Stimulated activated naive CD4-positive, alpha-beta T cell treated with Interleukin-2 at 50 U/mL for 16 hours (primary cell): ENCODE measurements at regions not wholly inside any gene's neighbourhood (a gene's known extent, or its start where the extent isn't known, plus 50 kb on each side); places are given as distances from the start of the nearest gene placed in this dataset.
"Not testable (repeated sequence)": the region's sequence is repeated elsewhere in the genome, so short reads cannot be mapped to it uniquely, and the experiment has no call there.

Experiments
- DNase-seq: peaks from one replicate; lab custom pipeline; 2025; lab: John Stamatoyannopoulos, UW

- DNase-seq: no peak
Measured at GRCh38 chr4:96317891-96318290, 478.0 kb downstream of the PDHA2 start.

- DNase-seq: no peak
Measured at GRCh38 chr4:96326846-96327245, 487.0 kb downstream of the PDHA2 start.

- no peak for DNase-seq
Measured at GRCh38 chr4:96342196-96342595, 502.3 kb downstream of the PDHA2 start.

- no peak for DNase-seq
Measured at GRCh38 chr4:96342790-96343455, 503.0 kb downstream of the PDHA2 start.

- no peak for DNase-seq
Measured at GRCh38 chr4:96343836-96344235, 503.9 kb downstream of the PDHA2 start.

GRCh38 chr4:96347582-96347981 lies 507.7 kb downstream of the PDHA2 start:
- no peak for DNase-seq

- no peak for DNase-seq
Measured at GRCh38 chr4:96352051-96352517, 512.2 kb downstream of the PDHA2 start.

GRCh38 chr4:96354036-96354712 lies 514.3 kb downstream of the PDHA2 start:
- DNase-seq: no peak

GRCh38 chr4:96355414-96355813 lies 515.5 kb downstream of the PDHA2 start:
- DNase-seq: no peak

GRCh38 chr4:96356591-96357370 lies 516.9 kb downstream of the PDHA2 start:
- no peak for DNase-seq

- no peak for DNase-seq
Measured at GRCh38 chr4:96366632-96367031, 526.7 kb downstream of the PDHA2 start.

- DNase-seq: no peak
Measured at GRCh38 chr4:96375367-96375766, 535.5 kb downstream of the PDHA2 start.

- DNase-seq: no peak
Measured at GRCh38 chr4:96379524-96379923, 539.6 kb downstream of the PDHA2 start.

- no peak for DNase-seq
Measured at GRCh38 chr4:96380106-96380505, 540.2 kb downstream of the PDHA2 start.

- no peak for DNase-seq
Measured at GRCh38 chr4:96383349-96383748, 543.5 kb downstream of the PDHA2 start.

GRCh38 chr4:96389770-96390169 lies 549.9 kb downstream of the PDHA2 start:
- DNase-seq: no peak

GRCh38 chr4:96390404-96390803 lies 550.5 kb downstream of the PDHA2 start:
- no peak for DNase-seq

GRCh38 chr4:96395747-96396146 lies 555.9 kb downstream of the PDHA2 start:
- no peak for DNase-seq

- no peak for DNase-seq
Measured at GRCh38 chr4:96406742-96407141, 566.8 kb downstream of the PDHA2 start.

GRCh38 chr4:96407225-96407624 lies 567.3 kb downstream of the PDHA2 start:
- DNase-seq: no peak

GRCh38 chr4:96407738-96408463 lies 568.0 kb downstream of the PDHA2 start:
- no peak for DNase-seq

- DNase-seq: not testable (repeated sequence)
Measured at GRCh38 chr4:96414853-96415252, 575.0 kb downstream of the PDHA2 start.
